IPS-15b (cell line): ENCODE measurements at regions not wholly inside any gene's neighbourhood (a gene's known extent, or its start where the extent isn't known, plus 50 kb on each side); places are given as distances from the start of the nearest gene placed in this dataset.

Experiments
- H3K27me3 ChIP-seq: one replicate; pipeline ENCODE4 v1.6.1; 2013; ENCODE audit warnings: low read length; ENCODE audit not compliant: control insufficient read depth, insufficient read depth
- H3K36me3 ChIP-seq: one replicate; pipeline ENCODE4 v1.6.1; 2013; ENCODE audit warnings: low read length; ENCODE audit not compliant: control insufficient read depth, insufficient read depth
- H3K4me1 ChIP-seq: one replicate; pipeline ENCODE4 v1.6.1; 2013; ENCODE audit warnings: mild to moderate bottlenecking, low read length; ENCODE audit not compliant: control insufficient read depth, insufficient read depth
- H3K4me3 ChIP-seq: one replicate; pipeline ENCODE4 v1.5.1; 2013; ENCODE audit warnings: low read depth, low read length
- H3K9ac ChIP-seq: one replicate; pipeline ENCODE4 v1.6.1; 2013; ENCODE audit warnings: low read depth, mild to moderate bottlenecking, low read length
- H3K9me3 ChIP-seq: one replicate; pipeline ENCODE4 v1.6.1; 2013; ENCODE audit warnings: mild to moderate bottlenecking, low read length; ENCODE audit not compliant: control insufficient read depth, insufficient read depth

DNA sequence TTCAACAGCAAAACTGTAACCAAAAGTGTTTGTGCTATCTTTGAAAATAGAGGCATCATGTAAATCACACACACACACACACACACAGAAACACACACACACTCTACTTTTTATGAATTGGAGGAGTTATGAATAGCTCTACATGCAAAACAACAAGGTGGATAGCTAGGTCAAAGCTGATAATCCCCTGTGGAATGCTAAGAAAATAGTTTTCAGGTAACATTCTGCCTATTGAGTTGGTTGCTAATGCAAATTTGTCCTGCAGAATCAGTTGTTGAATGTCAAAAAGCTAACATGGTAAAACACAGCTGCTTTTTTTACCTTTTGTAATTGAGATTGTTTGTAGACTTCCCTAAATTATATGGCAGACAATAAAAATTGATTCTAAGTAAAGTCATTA lies 1658.4 kb upstream of the RAG2 start:
- Histone ChIP-seq H3K9ac (no peak overlapping the region), H3K9me3 (no peaks in the 10 kb centered on the region), H3K4me3 (no peak overlapping the region), H3K4me1 (peaks cover 13% of the 10 kb centered on the region), H3K27me3 (no peaks in the 10 kb centered on the region), H3K36me3 (no peaks in the 10 kb centered on the region)

DNA sequence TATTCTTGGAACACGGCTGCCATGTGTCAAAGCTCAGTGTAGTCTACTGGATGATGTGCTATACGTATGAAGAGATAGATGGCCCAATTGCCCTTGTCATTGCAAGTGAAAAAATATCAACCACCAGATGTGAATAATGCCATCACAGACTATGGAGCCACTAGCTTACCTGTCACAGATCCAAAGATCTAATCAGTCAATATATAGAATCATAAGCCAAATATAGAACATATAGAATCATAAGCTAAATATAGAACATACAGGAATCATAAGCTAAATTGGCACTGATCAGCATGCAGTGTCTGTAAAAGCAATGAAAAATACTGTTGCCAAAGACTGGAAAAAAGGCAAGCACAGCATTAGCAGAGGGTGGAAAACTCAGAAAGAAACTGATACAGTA lies 1656.9 kb upstream of the RAG2 start:
- Histone ChIP-seq H3K9me3 (no peaks in the 10 kb centered on the region), H3K36me3 (no peaks in the 10 kb centered on the region), H3K4me3 (no peak overlapping the region), H3K4me1 (peaks cover 13% of the 10 kb centered on the region), H3K9ac (no peak overlapping the region), H3K27me3 (no peaks in the 10 kb centered on the region)

DNA sequence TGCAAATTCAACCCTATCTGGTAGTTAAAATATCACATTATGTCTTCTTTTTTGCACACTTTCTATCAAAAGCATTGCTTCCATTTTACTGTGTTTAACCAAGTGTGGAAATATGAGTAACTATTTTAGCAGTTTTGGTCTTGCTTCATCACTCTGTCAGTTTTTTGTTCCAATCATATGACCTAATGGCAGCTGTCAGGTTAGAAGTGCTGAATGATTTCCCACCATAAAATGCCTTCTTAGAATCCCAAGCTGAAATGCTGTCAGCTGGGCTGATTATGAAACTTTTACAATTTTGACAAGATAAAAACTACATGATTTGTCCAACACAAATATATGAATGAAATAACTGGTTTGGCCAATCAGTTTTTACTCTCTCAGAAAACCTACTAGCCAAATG lies 1654.6 kb upstream of the RAG2 start:
- no peaks in the 10 kb centered on the region for H3K36me3 ChIP-seq
- H3K4me3 ChIP-seq: no peak overlapping the region
- H3K4me1 ChIP-seq: peaks cover 6% of the 10 kb centered on the region
- no peak overlapping the region for H3K9ac ChIP-seq
- H3K9me3 ChIP-seq: no peaks in the 10 kb centered on the region
- H3K27me3 ChIP-seq: no peaks in the 10 kb centered on the region

DNA sequence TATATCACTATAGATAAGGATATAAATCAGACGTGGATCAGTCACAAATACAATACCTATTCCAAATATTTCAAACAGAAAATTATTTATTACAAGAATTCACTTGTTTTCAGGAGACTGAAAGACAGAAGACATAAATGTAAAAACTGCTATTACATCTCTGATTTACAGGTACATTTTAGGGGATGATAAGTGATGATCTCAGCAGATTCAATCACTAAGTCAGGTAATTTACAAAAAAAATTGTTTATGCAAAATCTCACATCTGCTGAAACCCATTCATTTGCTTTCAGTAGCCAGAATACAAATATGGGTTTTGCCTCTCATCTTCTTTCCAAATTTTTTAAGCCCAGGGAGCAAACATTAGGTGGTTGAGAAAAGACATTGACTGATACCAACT lies 1648.4 kb upstream of the RAG2 start:
- Histone ChIP-seq H3K27me3 (no peaks in the 10 kb centered on the region), H3K36me3 (no peaks in the 10 kb centered on the region), H3K9me3 (no peaks in the 10 kb centered on the region), H3K4me1 (no peaks in the 10 kb centered on the region), H3K9ac (no peak overlapping the region), H3K4me3 (no peak overlapping the region)

DNA sequence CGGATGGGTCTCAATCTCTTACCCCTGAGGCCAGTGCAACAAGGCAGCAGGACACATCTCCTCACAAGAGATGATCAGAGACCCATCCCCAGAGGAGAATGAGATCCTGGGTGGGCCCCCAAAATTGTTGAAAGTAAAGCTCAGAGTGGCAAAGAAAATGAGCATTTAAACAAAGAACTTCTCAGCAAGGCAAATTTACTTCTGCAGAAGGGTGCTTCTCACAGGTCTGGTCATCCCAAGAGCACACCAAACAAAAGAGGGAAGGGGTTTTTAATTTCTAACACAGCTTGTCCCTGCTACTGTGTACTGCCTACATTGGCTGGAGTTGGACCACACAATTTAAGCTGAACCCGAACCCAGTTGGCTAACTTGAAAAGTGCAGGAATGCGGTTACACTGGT lies 1628.6 kb upstream of the RAG2 start:
- Histone ChIP-seq H3K4me1 (no peaks in the 10 kb centered on the region), H3K4me3 (no peak overlapping the region), H3K9ac (no peak overlapping the region), H3K9me3 (peaks cover 10% of the 10 kb centered on the region), H3K36me3 (no peaks in the 10 kb centered on the region), H3K27me3 (no peaks in the 10 kb centered on the region)

DNA sequence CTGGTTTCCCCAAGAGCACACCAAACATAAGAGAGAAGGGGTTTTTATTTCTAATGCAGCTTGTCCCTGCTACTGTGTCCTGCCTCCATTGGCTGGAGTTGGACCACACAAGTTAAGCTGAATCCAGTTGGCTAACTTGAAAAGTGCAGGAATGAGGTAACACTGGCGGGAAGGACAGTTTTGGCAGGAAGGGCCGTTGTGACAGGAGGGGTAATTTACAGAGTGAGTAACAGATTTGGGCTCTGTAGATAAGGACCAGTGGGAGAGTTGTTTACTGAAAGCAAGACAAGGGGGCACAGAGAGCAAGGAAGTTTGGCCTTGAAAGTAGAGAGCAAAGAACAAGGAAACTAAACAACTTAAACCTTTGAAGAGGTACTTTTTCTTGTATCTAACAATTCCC lies 1623.3 kb upstream of the RAG2 start:
- H3K4me1 ChIP-seq: no peaks in the 10 kb centered on the region
- no peaks in the 10 kb centered on the region for H3K27me3 ChIP-seq
- no peak overlapping the region for H3K9ac ChIP-seq
- peaks cover 4% of the 10 kb centered on the region for H3K9me3 ChIP-seq
- no peaks in the 10 kb centered on the region for H3K36me3 ChIP-seq
- no peak overlapping the region for H3K4me3 ChIP-seq

DNA sequence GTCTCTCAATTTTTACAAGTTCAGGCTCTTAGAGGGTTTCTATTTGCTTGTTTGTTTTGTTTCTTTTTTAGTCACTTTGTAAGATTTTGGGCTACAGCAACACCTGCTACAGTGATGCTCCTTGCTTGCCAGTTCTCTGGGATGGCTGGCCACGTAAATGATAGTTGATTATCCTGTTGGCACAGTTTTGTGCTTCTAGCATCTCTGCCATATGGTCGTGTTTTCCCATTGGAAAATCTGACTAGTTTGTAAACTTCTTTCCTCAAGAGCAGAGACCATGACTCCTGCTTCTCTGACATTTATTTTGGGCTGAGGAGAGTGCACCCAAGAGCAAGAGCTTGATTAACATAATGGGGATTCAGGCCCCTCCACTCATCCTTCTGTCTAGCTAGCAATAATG lies 1621.6 kb upstream of the RAG2 start:
- Histone ChIP-seq H3K36me3 (no peaks in the 10 kb centered on the region), H3K9ac (no peak overlapping the region), H3K9me3 (no peaks in the 10 kb centered on the region), H3K27me3 (no peaks in the 10 kb centered on the region), H3K4me1 (no peaks in the 10 kb centered on the region), H3K4me3 (no peak overlapping the region)

DNA sequence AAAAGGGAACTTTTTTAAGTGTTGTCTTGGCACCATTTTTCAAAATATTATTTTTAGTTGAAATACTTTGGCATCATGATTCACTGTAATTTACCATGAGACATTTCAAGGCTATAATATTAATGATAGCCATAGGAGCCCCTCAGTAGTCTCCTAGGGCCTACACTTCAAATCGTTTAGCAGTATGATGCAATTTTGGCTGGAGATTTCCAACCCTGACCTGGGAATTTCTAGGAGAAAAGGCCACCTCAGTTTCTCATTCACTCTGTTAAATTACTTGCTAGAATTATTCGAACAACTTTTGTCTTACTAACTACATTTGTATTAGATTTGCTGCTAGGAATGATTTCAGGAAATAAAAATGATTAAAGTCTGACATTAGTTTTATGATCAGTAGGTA lies 1610.9 kb upstream of the RAG2 start:
- H3K36me3 ChIP-seq: no peaks in the 10 kb centered on the region
- H3K4me3 ChIP-seq: no peak overlapping the region
- H3K27me3 ChIP-seq: no peaks in the 10 kb centered on the region
- H3K4me1 ChIP-seq: no peaks in the 10 kb centered on the region
- no peak overlapping the region for H3K9ac ChIP-seq
- no peaks in the 10 kb centered on the region for H3K9me3 ChIP-seq

DNA sequence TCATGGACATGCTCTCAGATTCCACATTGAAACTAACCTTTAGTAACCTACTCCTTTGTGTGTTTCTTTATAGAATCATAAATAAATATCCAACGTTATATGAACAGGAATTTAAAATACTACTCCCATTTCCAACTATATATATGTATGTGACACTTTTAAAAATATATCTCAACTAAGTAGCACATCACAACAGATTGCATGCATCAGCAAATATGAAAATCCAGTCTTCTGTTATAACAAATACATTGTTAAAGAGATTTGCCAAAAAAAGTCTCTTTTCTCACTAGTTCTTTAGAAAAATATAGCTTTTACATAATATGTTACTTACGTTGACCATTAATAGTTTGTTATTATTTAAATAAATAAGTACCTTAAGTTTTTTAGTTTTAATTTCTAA lies 1608.6 kb upstream of the RAG2 start:
- Histone ChIP-seq H3K9me3 (no peaks in the 10 kb centered on the region), H3K9ac (no peak overlapping the region), H3K4me1 (no peaks in the 10 kb centered on the region), H3K27me3 (no peaks in the 10 kb centered on the region), H3K36me3 (no peaks in the 10 kb centered on the region), H3K4me3 (no peak overlapping the region)

DNA sequence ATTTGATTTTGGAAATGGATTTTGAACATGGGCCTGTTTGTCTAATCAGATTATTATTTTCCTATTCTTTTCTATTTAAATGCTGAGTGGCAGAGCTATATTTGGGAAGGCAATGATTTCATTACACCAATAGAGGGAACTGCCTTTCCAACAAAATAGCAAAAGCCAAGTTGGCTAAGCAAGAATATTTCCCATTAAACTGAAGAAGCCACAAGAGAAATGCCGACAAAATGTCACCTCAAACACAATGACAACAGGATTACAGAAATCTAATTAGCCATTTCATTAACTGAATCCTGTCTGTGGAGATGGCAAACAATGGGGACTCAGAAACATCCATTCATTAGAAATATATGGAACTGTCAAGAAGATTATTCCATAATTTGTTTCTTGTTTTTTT lies 1593.1 kb upstream of the RAG2 start:
- H3K4me1 ChIP-seq: no peaks in the 10 kb centered on the region
- H3K27me3 ChIP-seq: no peaks in the 10 kb centered on the region
- no peak overlapping the region for H3K4me3 ChIP-seq
- no peaks in the 10 kb centered on the region for H3K36me3 ChIP-seq
- no peaks in the 10 kb centered on the region for H3K9me3 ChIP-seq
- no peak overlapping the region for H3K9ac ChIP-seq

DNA sequence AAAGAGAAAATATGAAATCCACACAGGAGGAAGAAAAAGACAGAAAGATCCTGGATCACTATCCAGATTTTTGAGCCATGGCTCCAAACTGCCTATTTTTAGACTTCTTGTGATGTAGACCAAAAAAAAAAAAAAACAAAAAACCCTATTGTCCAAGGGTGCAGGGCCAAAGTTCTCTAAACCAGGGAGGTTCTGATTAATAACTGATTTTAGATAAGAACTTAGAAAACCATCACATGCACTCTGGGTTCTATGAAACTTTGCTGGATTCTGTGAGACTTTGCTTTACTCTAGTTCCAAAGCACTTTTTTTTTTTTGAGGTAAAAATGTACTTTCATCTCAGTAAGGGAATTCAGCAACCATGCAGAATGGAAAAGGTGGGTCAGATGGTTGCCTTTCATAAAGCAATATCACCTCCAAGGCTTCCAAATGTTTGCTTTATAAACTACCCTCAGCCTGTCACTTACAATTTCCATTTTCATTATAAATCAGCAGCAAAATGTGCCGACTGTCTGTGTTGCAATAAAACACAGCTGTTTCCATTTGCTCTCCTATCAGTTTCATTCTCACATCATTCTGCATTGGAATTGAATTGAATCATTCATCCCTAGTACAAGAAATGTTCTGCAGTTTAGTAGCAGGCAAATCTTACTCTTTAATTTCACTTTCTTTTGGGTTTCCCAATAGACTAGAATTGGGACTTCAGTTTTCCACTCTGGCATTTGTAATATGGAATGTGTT lies 1584.3 kb upstream of the RAG2 start:
- H3K4me3 ChIP-seq: no peak overlapping the region
- no peaks in the 10 kb centered on the region for H3K27me3 ChIP-seq
- no peaks in the 10 kb centered on the region for H3K9me3 ChIP-seq
- H3K4me1 ChIP-seq: no peaks in the 10 kb centered on the region
- H3K9ac ChIP-seq: no peak overlapping the region
- no peaks in the 10 kb centered on the region for H3K36me3 ChIP-seq

DNA sequence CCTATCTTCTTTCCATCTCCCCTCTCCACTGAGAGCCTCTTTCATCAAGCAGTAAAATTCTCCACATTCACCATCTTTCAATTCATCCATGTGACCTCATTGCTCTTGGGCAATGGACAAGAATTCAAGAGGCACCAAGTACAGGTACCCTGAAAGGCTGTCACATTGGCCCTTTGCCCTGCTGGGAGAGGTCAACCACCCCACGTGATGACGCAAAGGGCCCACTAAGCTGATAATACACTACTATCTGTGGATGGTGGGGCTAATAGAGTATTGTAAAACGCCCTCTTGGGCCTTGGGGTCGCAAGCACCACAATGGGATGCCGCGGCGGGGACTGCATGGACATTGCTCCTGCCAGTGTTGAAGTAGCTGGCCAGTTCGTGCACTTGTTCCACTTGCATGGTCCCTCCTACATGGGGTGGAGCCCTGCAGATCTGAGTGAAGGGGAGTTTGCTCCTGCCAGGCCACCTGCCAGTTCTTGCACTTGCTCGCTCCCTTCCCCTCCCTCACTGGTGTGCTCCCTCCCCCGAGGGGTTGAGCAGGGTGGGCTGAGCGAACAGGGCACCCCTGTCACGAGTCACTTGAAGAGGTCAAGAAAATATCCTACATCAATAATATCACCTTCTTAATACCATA lies 1578.8 kb upstream of the RAG2 start:
- no peaks in the 10 kb centered on the region for H3K27me3 ChIP-seq
- no peak overlapping the region for H3K4me3 ChIP-seq
- H3K36me3 ChIP-seq: no peaks in the 10 kb centered on the region
- no peak overlapping the region for H3K9ac ChIP-seq
- no peaks in the 10 kb centered on the region for H3K9me3 ChIP-seq
- H3K4me1 ChIP-seq: no peaks in the 10 kb centered on the region
